ENCODE measurements at regions not wholly inside any gene's neighbourhood (a gene's known extent, or its start where the extent isn't known, plus 50 kb on each side); places are given as distances from the start of the nearest gene placed in this dataset.

DNA sequence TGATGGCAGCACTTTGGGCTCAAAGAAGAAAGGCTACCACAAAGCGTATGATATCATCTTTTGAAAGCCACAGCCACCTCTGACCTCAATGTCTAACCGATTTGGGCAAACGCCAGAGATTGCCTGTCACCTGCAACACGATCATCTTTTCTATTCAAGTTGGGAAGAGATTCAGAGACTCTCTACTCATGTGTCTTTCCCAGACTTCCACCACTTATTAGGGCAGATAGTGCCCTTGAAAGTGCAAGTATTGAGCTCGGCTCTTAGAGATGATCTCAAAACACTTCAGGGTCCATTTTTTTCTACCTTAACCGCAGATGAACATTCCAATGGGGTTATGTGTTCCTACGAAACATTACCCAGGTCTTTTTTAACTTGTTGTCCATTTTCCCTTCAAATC is 213.7 kb downstream of the DRD1 start:
- TF ChIP-seq TCF4 (CRISPR knock-in tag; IDR thresholded peaks at IDR 0.05; ENCODE audit: borderline replicate concordance), result no peak
- no peak for TF ChIP-seq ESRRG (CRISPR knock-in tag; IDR thresholded peaks at IDR 0.05)
- TF ChIP-seq, protein P1, sequence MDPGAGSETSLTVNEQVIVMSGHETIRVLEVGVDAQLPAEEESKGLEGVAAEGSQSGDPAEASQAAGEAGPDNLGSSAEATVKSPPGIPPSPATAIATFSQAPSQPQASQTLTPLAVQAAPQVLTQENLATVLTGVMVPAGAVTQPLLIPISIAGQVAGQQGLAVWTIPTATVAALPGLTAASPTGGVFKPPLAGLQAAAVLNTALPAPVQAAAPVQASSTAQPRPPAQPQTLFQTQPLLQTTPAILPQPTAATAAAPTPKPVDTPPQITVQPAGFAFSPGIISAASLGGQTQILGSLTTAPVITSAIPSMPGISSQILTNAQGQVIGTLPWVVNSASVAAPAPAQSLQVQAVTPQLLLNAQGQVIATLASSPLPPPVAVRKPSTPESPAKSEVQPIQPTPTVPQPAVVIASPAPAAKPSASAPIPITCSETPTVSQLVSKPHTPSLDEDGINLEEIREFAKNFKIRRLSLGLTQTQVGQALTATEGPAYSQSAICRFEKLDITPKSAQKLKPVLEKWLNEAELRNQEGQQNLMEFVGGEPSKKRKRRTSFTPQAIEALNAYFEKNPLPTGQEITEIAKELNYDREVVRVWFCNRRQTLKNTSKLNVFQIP (CRISPR knock-in tag; IDR thresholded peaks at IDR 0.05; ENCODE audit: borderline replicate concordance, low read depth), result no peak
- no peak for TF ChIP-seq ZFP30 (CRISPR knock-in tag; IDR thresholded peaks at IDR 0.05)
- TF ChIP-seq, protein P2, sequence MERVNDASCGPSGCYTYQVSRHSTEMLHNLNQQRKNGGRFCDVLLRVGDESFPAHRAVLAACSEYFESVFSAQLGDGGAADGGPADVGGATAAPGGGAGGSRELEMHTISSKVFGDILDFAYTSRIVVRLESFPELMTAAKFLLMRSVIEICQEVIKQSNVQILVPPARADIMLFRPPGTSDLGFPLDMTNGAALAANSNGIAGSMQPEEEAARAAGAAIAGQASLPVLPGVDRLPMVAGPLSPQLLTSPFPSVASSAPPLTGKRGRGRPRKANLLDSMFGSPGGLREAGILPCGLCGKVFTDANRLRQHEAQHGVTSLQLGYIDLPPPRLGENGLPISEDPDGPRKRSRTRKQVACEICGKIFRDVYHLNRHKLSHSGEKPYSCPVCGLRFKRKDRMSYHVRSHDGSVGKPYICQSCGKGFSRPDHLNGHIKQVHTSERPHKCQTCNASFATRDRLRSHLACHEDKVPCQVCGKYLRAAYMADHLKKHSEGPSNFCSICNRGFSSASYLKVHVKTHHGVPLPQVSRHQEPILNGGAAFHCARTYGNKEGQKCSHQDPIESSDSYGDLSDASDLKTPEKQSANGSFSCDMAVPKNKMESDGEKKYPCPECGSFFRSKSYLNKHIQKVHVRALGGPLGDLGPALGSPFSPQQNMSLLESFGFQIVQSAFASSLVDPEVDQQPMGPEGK (CRISPR knock-in tag; IDR thresholded peaks at IDR 0.05; ENCODE audit: borderline replicate concordance), result no peak
- TF ChIP-seq ZFP3 (CRISPR knock-in tag; IDR thresholded peaks at IDR 0.05), result no peak
- no peak for TF ChIP-seq ARNTL (CRISPR knock-in tag; IDR thresholded peaks at IDR 0.05; ENCODE audit: borderline replicate concordance, low read depth)
- no peak for TF ChIP-seq ISL1 (CRISPR knock-in tag; IDR thresholded peaks at IDR 0.05)
- no peak for TF ChIP-seq GLIS3 (CRISPR knock-in tag; IDR thresholded peaks at IDR 0.05)
- TF ChIP-seq, protein P3, sequence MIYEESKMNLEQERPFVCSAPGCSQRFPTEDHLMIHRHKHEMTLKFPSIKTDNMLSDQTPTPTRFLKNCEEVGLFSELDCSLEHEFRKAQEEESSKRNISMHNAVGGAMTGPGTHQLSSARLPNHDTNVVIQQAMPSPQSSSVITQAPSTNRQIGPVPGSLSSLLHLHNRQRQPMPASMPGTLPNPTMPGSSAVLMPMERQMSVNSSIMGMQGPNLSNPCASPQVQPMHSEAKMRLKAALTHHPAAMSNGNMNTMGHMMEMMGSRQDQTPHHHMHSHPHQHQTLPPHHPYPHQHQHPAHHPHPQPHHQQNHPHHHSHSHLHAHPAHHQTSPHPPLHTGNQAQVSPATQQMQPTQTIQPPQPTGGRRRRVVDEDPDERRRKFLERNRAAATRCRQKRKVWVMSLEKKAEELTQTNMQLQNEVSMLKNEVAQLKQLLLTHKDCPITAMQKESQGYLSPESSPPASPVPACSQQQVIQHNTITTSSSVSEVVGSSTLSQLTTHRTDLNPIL (CRISPR knock-in tag; IDR thresholded peaks at IDR 0.05; ENCODE audit: low read depth), result no peak
- TF ChIP-seq, protein P4, sequence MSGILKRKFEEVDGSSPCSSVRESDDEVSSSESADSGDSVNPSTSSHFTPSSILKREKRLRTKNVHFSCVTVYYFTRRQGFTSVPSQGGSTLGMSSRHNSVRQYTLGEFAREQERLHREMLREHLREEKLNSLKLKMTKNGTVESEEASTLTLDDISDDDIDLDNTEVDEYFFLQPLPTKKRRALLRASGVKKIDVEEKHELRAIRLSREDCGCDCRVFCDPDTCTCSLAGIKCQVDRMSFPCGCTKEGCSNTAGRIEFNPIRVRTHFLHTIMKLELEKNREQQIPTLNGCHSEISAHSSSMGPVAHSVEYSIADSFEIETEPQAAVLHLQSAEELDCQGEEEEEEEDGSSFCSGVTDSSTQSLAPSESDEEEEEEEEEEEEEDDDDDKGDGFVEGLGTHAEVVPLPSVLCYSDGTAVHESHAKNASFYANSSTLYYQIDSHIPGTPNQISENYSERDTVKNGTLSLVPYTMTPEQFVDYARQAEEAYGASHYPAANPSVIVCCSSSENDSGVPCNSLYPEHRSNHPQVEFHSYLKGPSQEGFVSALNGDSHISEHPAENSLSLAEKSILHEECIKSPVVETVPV (CRISPR knock-in tag; IDR thresholded peaks at IDR 0.05), result no peak
- no peak for TF ChIP-seq CSDC2 (CRISPR knock-in tag; IDR thresholded peaks at IDR 0.05)
- no peak for TF ChIP-seq RARB (CRISPR knock-in tag; IDR thresholded peaks at IDR 0.05)
- no peak for TF ChIP-seq BACH2 (CRISPR knock-in tag; IDR thresholded peaks at IDR 0.05; ENCODE audit: borderline replicate concordance)
